PC-3 (cell line): ENCODE measurements at regions not wholly inside any gene's neighbourhood (a gene's known extent, or its start where the extent isn't known, plus 50 kb on each side); places are given as distances from the start of the nearest gene placed in this dataset.

Source experiments
- ATAC-seq: fragments of 200-7000 bp; cut with Tn5 transposase; 2 replicates; pipeline ENCODE4 v1.9.1; 2020; ENCODE audit warnings: mild to moderate bottlenecking, moderate library complexity
- BruUV-seq: library from RNA; stranded (reverse); fragments of 400-500 nt; replicated peaks from 2 replicates; lab custom pipeline; 2021; lab: Mats Ljungman, UMichigan
- CTCF ChIA-PET: fragments of 300-600 bp; sonication (Branson Sonifier 250); formaldehyde crosslinking; loops from one replicate; lab custom pipeline; 2022; ENCODE audit warnings: antibody characterized with exemption; lab: Charles Lee
- POLR2A ChIA-PET: fragments of 300-600 bp; sonication (Branson Sonifier 250); formaldehyde crosslinking; loops from one replicate; lab custom pipeline; 2022; ENCODE audit warnings: antibody characterized with exemption; ENCODE audit not compliant: unreplicated experiment; lab: Charles Lee
- DNase-seq: peaks from one replicate; pipeline ENCODE4 v3.0.0-alpha.2; 2015
- H2AFZ ChIP-seq: fragments of 300-600 bp; sonication (generic); 2 replicates; pipeline ENCODE4 v1.6.0; 2016; ENCODE audit warnings: antibody characterized with exemption, low read length
- H3F3A ChIP-seq: fragments of 300-600 bp; sonication (generic); one replicate; pipeline ENCODE4 v1.6.0; 2017; ENCODE audit warnings: antibody characterized with exemption, low read length, control low read depth, mild to moderate bottlenecking; ENCODE audit not compliant: unreplicated experiment
- H3K27ac ChIP-seq: fragments of 300-600 bp; sonication (generic); 2 replicates; pipeline ENCODE4 v1.5.1; 2016; ENCODE audit warnings: mild to moderate bottlenecking, low read length
- H3K27me3 ChIP-seq: fragments of 300-600 bp; sonication (generic); 2 replicates; pipeline ENCODE4 v1.6.1; 2016; ENCODE audit warnings: low read length, mixed read lengths
- H3K36me3 ChIP-seq: fragments of 300-600 bp; sonication (generic); 2 replicates; pipeline ENCODE4 v1.6.1; 2016; ENCODE audit warnings: low read depth, mixed run types, low read length, mixed read lengths
- H3K4me1 ChIP-seq: fragments of 300-600 bp; sonication (generic); 2 replicates; pipeline ENCODE4 v1.5.1; 2016; ENCODE audit warnings: low read length; ENCODE audit not compliant: insufficient read depth
- H3K4me2 ChIP-seq: fragments of 300-600 bp; sonication (generic); 2 replicates; pipeline ENCODE4 v1.6.0; 2016; ENCODE audit warnings: low read length
- H3K4me3 ChIP-seq: fragments of 300-600 bp; sonication (generic); 2 replicates; pipeline ENCODE4 v1.5.1; 2016; ENCODE audit warnings: mild to moderate bottlenecking, low read length, mixed read lengths
- H3K79me2 ChIP-seq: fragments of 300-600 bp; sonication (generic); 2 replicates; pipeline ENCODE4 v1.6.1; 2017; ENCODE audit warnings: low read length, mixed read lengths
- H3K9ac ChIP-seq: fragments of 300-600 bp; sonication (generic); 2 replicates; pipeline ENCODE4 v1.6.0; 2016; ENCODE audit warnings: mild to moderate bottlenecking, low read length
- H3K9me2 ChIP-seq: fragments of 300-600 bp; sonication (generic); replicated peaks from 2 replicates; pipeline ENCODE4 v1.6.1; 2016; ENCODE audit warnings: mixed run types, low read length, mixed read lengths
- H3K9me3 ChIP-seq: fragments of 300-600 bp; sonication (generic); 2 replicates; pipeline ENCODE4 v1.6.1; 2016; ENCODE audit warnings: low read length, mixed read lengths
- H4K20me1 ChIP-seq: fragments of 300-600 bp; sonication (generic); 2 replicates; pipeline ENCODE4 v1.6.1; 2016; ENCODE audit warnings: low read length, mixed read lengths
- EZH2 ChIP-seq: fragments of 300-600 bp; sonication (generic); IDR thresholded peaks from one replicate; pipeline ENCODE4 v1.6.1; 2017; ENCODE audit warnings: antibody characterized with exemption, mild to moderate bottlenecking, low read length; ENCODE audit not compliant: unreplicated experiment
- EZH2phosphoT487 ChIP-seq: fragments of 300-600 bp; sonication (generic); IDR thresholded peaks from 2 replicates; pipeline ENCODE4 v1.6.1; 2018; ENCODE audit warnings: mild to moderate bottlenecking, antibody characterized with exemption, low read length, borderline replicate concordance
- intact Hi-C: fragments of 100-400 bp; cut with micrococcal nuclease; formaldehyde crosslinking; loops from 2 replicates; pipeline ENCODE4 v1.9.0; 2023
- TF ChIP-seq, protein P1 (sequence below): fragments of 300-600 bp; sonication (generic); conservative IDR thresholded peaks from 2 replicates; pipeline ENCODE4 v1.5.1; 2017; ENCODE audit warnings: antibody characterized with exemption, low read depth, mild to moderate bottlenecking, low read length

DNA sequence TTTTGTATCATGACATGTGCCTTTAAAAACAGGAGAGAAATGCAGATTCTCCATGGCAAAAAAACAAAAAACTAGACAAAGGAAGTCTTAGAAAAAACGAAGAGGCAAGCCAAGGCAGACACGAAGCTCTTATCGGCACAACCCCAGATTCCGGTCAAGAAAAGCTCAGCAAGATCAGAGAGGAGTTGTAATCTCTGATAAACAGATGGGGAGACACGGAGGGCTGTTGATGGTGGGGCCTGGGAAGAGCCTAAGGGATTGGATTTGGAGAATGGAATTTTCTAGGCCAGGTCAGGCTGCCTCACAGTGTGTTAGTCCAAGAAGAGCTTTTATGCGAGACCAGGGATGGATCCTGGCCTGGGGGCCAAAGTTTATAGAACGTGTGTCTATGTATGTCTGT, 96.2 kb upstream of the AKT3 start:
- Histone ChIP-seq H3K4me3 (no peak overlapping the region), H3K4me2 (no peak overlapping the region), H3K9ac (no peak overlapping the region), H3K4me1 (peaks cover 7% of the 10 kb centered on the region; the same call in 1 of the 2 replicates), H4K20me1 (no peaks in the 10 kb centered on the region), H3K27me3 (no peaks in the 10 kb centered on the region), H3K9me2 (no peaks in the 10 kb centered on the region), H3K36me3 (no peaks in the 10 kb centered on the region), H2AFZ (no peak overlapping the region), H3K9me3 (no peaks in the 10 kb centered on the region), H3K27ac (no peak overlapping the region), H3F3A (no peaks in the 10 kb centered on the region), H3K79me2 (no peaks in the 10 kb centered on the region)
- ChIA-PET CTCF (interaction anchor here (0.6 kb wide), 1 partner anchor 148 kb away, joined by 3 read pairs; no protein-coding TSS in a partner anchor), POLR2A (no interaction called here)
- TF ChIP-seq EZH2phosphoT487 (no peak), EZH2 (no peak)
- TF ChIP-seq, protein P1, sequence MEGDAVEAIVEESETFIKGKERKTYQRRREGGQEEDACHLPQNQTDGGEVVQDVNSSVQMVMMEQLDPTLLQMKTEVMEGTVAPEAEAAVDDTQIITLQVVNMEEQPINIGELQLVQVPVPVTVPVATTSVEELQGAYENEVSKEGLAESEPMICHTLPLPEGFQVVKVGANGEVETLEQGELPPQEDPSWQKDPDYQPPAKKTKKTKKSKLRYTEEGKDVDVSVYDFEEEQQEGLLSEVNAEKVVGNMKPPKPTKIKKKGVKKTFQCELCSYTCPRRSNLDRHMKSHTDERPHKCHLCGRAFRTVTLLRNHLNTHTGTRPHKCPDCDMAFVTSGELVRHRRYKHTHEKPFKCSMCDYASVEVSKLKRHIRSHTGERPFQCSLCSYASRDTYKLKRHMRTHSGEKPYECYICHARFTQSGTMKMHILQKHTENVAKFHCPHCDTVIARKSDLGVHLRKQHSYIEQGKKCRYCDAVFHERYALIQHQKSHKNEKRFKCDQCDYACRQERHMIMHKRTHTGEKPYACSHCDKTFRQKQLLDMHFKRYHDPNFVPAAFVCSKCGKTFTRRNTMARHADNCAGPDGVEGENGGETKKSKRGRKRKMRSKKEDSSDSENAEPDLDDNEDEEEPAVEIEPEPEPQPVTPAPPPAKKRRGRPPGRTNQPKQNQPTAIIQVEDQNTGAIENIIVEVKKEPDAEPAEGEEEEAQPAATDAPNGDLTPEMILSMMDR, result no peak
- no peak for DNase-seq
- ATAC-seq, result no peak
- no TSS peak for BruUV-seq
- intact Hi-C loops, result no loop called here

DNA sequence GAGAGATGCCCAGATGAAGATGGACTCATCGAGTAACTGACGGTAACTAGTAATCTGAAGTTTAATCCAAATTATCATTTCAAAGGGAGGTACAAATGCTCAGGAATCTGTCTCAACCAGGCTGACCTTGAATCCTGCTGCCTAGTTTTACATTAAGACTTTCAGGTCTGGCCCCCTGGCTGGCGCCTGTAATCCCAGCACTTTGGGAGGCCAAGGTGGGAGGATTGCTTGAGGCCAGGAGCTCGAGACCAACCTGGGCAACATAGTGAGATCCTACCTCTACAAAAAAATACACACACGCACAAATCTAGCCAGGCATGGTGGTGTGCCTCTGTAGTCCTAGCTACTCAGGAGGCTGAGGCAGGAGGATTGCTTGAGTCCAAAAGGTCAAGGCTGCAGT, 95.7 kb upstream of the AKT3 start:
- H3K9me3 ChIP-seq, result no peaks in the 10 kb centered on the region
- no peaks in the 10 kb centered on the region for H3K27me3 ChIP-seq
- H3K36me3 ChIP-seq, result no peaks in the 10 kb centered on the region
- no peaks in the 10 kb centered on the region for H4K20me1 ChIP-seq
- no peaks in the 10 kb centered on the region for H3K9me2 ChIP-seq
- H3F3A ChIP-seq, result no peaks in the 10 kb centered on the region
- DNase-seq (no peak), ATAC-seq (no peak)
- H3K79me2 ChIP-seq, result no peaks in the 10 kb centered on the region
- TF ChIP-seq, protein P1, result no peak
- TF ChIP-seq EZH2, result no peak
- no peak for TF ChIP-seq EZH2phosphoT487
- H3K9ac ChIP-seq, result no peak overlapping the region
- no peak overlapping the region for H2AFZ ChIP-seq
- POLR2A ChIA-PET, result no interaction called here
- H3K4me3 ChIP-seq, result no peak overlapping the region
- H3K4me2 ChIP-seq, result no peak overlapping the region
- H3K4me1 ChIP-seq, result peaks cover 7% of the 10 kb centered on the region; the same call in 1 of the 2 replicates
- intact Hi-C loops, result no loop called here
- CTCF ChIA-PET, result no interaction called here
- no peak overlapping the region for H3K27ac ChIP-seq
- BruUV-seq, result no TSS peak

DNA sequence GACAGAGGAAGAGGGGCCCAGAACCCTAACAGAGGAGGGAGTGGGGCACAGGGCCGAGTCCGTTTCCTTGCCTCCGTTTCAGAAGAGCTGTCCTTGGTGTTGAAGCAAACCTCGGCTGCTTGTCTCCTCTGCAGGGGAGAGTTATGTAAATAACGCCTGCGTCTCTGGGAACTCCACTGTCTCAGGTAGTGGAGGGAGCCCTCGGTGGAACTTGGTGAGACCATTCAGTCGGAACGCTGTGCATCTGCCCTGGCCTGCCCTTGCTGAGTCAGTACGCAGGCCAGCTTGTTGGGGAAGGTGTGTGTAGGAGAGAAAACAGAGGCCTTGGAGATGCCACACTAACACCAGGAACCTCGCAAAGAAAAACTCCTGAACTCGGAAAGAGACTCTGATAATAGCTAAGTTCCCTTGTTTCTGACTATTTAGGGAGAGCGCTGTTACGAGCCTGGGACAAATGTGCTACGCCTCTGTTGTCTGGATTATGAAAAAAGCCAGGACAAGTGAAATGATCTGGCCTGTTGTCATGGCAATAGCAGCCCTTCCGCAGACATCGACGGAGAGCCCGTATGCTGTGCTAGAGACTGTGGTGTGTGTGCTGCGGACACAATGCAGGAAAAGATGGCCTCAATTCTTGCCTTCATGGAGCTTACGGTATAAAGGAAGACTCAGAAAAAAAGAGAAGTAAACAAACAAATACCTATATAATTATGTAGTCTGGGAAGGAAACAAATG, 94.6 kb upstream of the AKT3 start:
- no peaks in the 10 kb centered on the region for H3K9me3 ChIP-seq
- no peaks in the 10 kb centered on the region for H3K9me2 ChIP-seq
- no peaks in the 10 kb centered on the region for H3K36me3 ChIP-seq
- H3K9ac ChIP-seq, result no peak overlapping the region
- H3K79me2 ChIP-seq, result no peaks in the 10 kb centered on the region
- H3F3A ChIP-seq, result no peaks in the 10 kb centered on the region
- H4K20me1 ChIP-seq, result no peaks in the 10 kb centered on the region
- CTCF ChIA-PET, result no interaction called here
- intact Hi-C loops, result no loop called here
- BruUV-seq, result no TSS peak
- H3K4me1 ChIP-seq, result peaks cover 1% of the 10 kb centered on the region; the same call in 1 of the 2 replicates
- ATAC-seq (no peak), DNase-seq (no peak)
- H3K27ac ChIP-seq, result no peak overlapping the region
- no peak overlapping the region for H2AFZ ChIP-seq
- H3K27me3 ChIP-seq, result no peaks in the 10 kb centered on the region
- no peak overlapping the region for H3K4me2 ChIP-seq
- POLR2A ChIA-PET, result interaction anchor here (0.5 kb wide), 1 partner anchor 20 kb away, joined by 8 read pairs; no protein-coding TSS in a partner anchor
- no peak for TF ChIP-seq EZH2
- no peak for TF ChIP-seq EZH2phosphoT487
- TF ChIP-seq, protein P1, result no peak
- no peak overlapping the region for H3K4me3 ChIP-seq
